T-cell (primary cell): ENCODE measurements at regions not wholly inside any gene's neighbourhood (a gene's known extent, or its start where the extent isn't known, plus 50 kb on each side); places are given as distances from the start of the nearest gene placed in this dataset.
"Not testable (repeated sequence)": the region's sequence is repeated elsewhere in the genome, so short reads cannot be mapped to it uniquely, and the experiment has no call there.

ENCODE experiments used
- ATAC-seq, 4 experiments: fragments of 200-7000 bp in 3 of 4; fragments of 150-1000 bp in 1 of 4; cut with Tn5 transposase; replicated peaks in 1 of 4; 1 replicate in 3 of 4; 2 replicates in 1 of 4; pipeline ENCODE4 v1.10.0; 2021; ENCODE audit warnings: moderate library complexity in 3 of 4, mild to moderate bottlenecking in 2 of 4, moderate number of reproducible peaks in 1 of 4
- CTCF ChIA-PET, 2 donors: fragments of 300-600 bp; sonication (Branson Sonifier 250); formaldehyde crosslinking; loops; one replicate each; lab custom pipeline; 2022; ENCODE audit warnings: antibody characterized with exemption in 2 of 2; lab: Charles Lee
- POLR2A ChIA-PET, 2 donors: fragments of 300-600 bp; sonication (Branson Sonifier 250); formaldehyde crosslinking; loops; one replicate each; lab custom pipeline; 2022; ENCODE audit warnings: antibody characterized with exemption in 2 of 2; lab: Charles Lee
- DNase-seq, 35 experiments: peaks; one replicate each; pipeline versions ENCODE4 v3.0.0 to v3.0.0-alpha.2; 2013 to 2023
- H3K27ac ChIP-seq: one replicate; pipeline ENCODE4 v1.5.1; 2013; ENCODE audit warnings: low read length
- H3K27me3 ChIP-seq, 2 experiments: replicated peaks in 1 of 2; 1 replicate in 1 of 2; 2 replicates in 1 of 2; pipeline versions ENCODE4 v1.6.1 to v1.7.0; 2013; ENCODE audit warnings: low read length in 1 of 2, mixed read lengths in 1 of 2; ENCODE audit not compliant: control insufficient read depth in 2 of 2, insufficient read depth in 2 of 2; ENCODE audit errors: extremely low read depth in 1 of 2
- H3K36me3 ChIP-seq, 2 donors: 1 replicate in 1 of 2; 2 replicates in 1 of 2; pipeline versions ENCODE4 v1.6.1 to v1.7.0; 2013; ENCODE audit warnings: low read length in 1 of 2; ENCODE audit not compliant: control insufficient read depth in 2 of 2, insufficient read depth in 1 of 2; ENCODE audit errors: extremely low read depth in 1 of 2
- H3K4me1 ChIP-seq, 2 experiments: 1 replicate in 1 of 2; 2 replicates in 1 of 2; pipeline versions ENCODE4 v1.6.1 to v1.7.0; 2013; ENCODE audit warnings: low read length in 2 of 2, mixed read lengths in 1 of 2; ENCODE audit not compliant: insufficient read depth in 2 of 2, control insufficient read depth in 1 of 2; ENCODE audit errors: extremely low read depth in 1 of 2
- H3K4me3 ChIP-seq, 2 donors: 1 replicate in 1 of 2; 2 replicates in 1 of 2; pipeline versions ENCODE4 v1.5.1 to v1.7.0; 2013; ENCODE audit warnings: mild to moderate bottlenecking in 2 of 2, low read length in 1 of 2, moderate library complexity in 1 of 2; ENCODE audit not compliant: control insufficient read depth in 1 of 2; ENCODE audit errors: extremely low read depth in 1 of 2
- H3K9me3 ChIP-seq: 2 replicates; pipeline ENCODE4 v1.7.0; 2013
- H3K27ac Mint-ChIP-seq, 2 donors: one replicate each; pipeline ENCODE4 v1.8.0; 2020 to 2021; ENCODE audit warnings: mild to moderate bottlenecking in 2 of 2, mixed read lengths in 2 of 2
- H3K27me3 Mint-ChIP-seq, 2 donors: one replicate each; pipeline ENCODE4 v1.8.0; 2021 to 2022; ENCODE audit warnings: mixed read lengths in 2 of 2
- H3K36me3 Mint-ChIP-seq: one replicate; pipeline ENCODE4 v1.8.0; 2021; ENCODE audit warnings: mixed read lengths
- H3K4me1 Mint-ChIP-seq, 3 donors: one replicate each; pipeline ENCODE4 v1.8.0; 2020 to 2022; ENCODE audit warnings: mixed read lengths in 3 of 3, mild to moderate bottlenecking in 1 of 3
- H3K4me3 Mint-ChIP-seq, 3 donors: one replicate each; pipeline ENCODE4 v1.8.0; 2020 to 2022; ENCODE audit warnings: mild to moderate bottlenecking in 3 of 3, mixed read lengths in 3 of 3, moderate library complexity in 3 of 3
- H3K9me3 Mint-ChIP-seq, 3 donors: one replicate each; pipeline ENCODE4 v1.8.0; 2020 to 2022; ENCODE audit warnings: mixed read lengths in 3 of 3
- WGBS: methylation state at CpG from one replicate; pipeline ENCODE4 v1.1.5; 2013; ENCODE audit warnings: missing lambda C conversion rate; ENCODE audit not compliant: insufficient coverage; 5-methylcytosine and 5-hydroxymethylcytosine counted together

DNA sequence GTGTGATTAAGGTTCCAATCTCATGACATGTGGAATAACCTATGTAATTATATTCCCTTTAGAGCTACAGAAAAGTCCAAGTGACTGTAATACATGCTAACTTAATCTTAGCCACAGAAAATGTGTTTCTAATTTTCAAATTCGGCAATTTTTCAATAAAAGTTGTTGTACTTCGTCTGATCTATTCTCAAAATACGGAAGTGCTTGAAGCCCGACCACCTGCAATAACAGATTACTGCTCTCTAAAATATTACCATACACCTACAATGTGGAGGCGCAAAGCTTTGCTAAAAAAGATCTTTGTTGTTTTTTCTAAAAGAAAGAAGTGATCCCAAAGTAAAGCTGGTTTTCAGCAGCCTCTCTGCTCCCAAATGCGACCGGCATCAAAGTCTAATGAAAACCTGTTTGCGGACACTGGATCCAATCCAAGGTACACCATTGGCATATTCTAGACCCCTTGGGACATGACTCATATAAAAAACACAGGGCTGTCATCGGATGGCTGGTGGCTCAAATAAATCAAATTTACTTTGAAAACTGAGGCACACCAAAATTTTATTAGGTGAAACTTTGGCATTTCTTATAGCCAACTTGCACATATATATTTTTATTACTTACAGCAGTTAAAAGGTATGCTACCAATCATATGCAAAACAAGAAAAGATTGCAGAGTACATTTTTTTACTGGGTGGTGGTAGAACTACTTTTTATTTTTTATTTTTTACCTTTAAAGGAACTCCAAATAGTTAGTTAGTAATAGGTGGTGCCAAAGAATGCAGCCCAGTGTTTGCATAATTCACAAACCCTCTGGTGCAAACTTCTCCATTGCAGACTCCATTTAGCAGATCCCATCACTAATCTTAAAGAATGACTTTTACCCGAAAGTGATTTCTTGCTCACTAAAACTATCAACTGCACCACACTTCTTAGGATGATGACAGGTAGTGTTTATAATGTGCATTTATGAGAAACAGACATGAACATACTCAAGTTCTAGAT lies 118.7 kb upstream of the TBX18 start:
- H3K9me3 Mint-ChIP-seq, result peaks cover 0 to 6% (median 0%) of the 10 kb centered on the region in 3 donors
- no peaks in the 10 kb centered on the region for H3K9me3 ChIP-seq
- H3K27ac Mint-ChIP-seq, result no peak overlapping the region
- H3K27me3 Mint-ChIP-seq, result no peaks in the 10 kb centered on the region
- WGBS, result 100% methylated on average over 3 of the region's 10 CpGs
- no peaks in the 10 kb centered on the region for H3K4me1 ChIP-seq
- H3K27ac ChIP-seq, result no peak overlapping the region
- H3K4me3 Mint-ChIP-seq, result no peak overlapping the region
- no peak overlapping the region for H3K4me3 ChIP-seq
- POLR2A ChIA-PET, result no interaction called here
- H3K36me3 ChIP-seq, result no peaks in the 10 kb centered on the region
- DNase-seq (no peak), ATAC-seq (no peak)
- H3K4me1 Mint-ChIP-seq, result no peaks in the 10 kb centered on the region
- CTCF ChIA-PET, result no interaction called here
- no peaks in the 10 kb centered on the region for H3K36me3 Mint-ChIP-seq
- H3K27me3 ChIP-seq, result no peaks in the 10 kb centered on the region

DNA sequence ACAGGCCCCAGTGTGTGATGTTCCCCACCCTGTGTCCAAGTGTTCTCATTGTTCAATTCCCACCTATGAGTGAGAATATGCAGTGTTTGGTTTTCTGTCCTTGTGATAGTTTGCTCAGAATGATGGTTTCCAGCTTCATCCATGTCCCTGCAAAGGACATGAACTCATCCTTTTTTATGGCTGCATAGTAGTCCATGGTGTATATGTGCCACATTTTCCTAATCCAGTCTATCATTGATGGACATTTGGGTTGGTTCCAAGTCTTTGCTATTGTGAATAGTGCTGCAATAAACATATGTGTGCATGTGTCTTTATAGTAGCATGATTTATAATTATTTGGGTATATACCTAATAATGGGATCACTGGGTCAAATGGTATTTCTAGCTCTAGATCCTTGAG lies 115.0 kb upstream of the TBX18 start:
- H3K27ac ChIP-seq, H3K4me3 ChIP-seq, POLR2A ChIA-PET, H3K4me1 Mint-ChIP-seq, H3K27me3 ChIP-seq, DNase-seq, ATAC-seq, H3K27ac Mint-ChIP-seq, H3K36me3 ChIP-seq, H3K9me3 ChIP-seq, H3K36me3 Mint-ChIP-seq, CTCF ChIA-PET, H3K4me3 Mint-ChIP-seq, H3K27me3 Mint-ChIP-seq, H3K4me1 ChIP-seq: not testable (repeated sequence)
- peaks cover 0 to 11% (median 6%) of the 10 kb centered on the region in 3 donors for H3K9me3 Mint-ChIP-seq

DNA sequence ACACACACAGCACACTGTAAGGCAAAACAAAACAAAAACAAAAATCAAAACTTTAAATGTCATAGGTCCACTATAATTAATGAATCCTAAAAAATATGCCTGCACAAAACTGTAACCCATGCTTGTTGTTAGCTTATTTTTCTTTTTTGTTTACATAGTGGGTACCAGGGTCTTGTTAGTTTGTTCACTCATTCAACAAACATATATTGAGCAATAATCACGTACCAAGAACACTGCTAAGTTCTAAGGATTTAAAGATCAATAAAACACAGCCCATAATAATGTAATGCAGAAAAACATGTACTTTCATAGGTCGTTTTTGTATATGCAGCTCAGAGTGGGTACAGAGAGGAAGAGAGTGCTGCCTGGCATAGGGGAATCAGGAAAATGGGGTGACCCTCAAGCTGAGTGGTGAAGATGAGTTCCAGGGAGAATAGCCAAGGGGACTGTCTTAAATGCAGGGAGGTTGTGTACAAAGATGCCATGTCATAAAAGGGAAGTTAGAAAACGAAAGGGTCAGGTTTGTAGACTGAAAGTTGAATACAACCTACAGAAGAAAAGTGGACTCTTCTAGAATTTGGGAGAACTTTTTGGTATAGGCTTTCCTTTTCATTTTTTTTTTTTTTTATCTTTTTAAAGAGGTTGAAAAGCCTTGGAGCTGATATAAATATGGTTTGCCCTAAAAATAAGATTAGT lies 113.3 kb upstream of the TBX18 start:
- no peaks in the 10 kb centered on the region for H3K36me3 Mint-ChIP-seq
- no peaks in the 10 kb centered on the region for H3K4me1 Mint-ChIP-seq
- Histone ChIP-seq H3K27ac (no peak overlapping the region), H3K4me1 (no peaks in the 10 kb centered on the region), H3K9me3 (no peaks in the 10 kb centered on the region), H3K27me3 (no peaks in the 10 kb centered on the region), H3K4me3 (no peak overlapping the region), H3K36me3 (no peaks in the 10 kb centered on the region)
- ChIA-PET POLR2A (no interaction called here), CTCF (interaction anchor here in 1 of 2 donors (0.6 kb wide), 1 partner anchor 15 kb away, joined by 3 read pairs; no protein-coding TSS in a partner anchor)
- ATAC-seq (no peak), DNase-seq (no peak)
- peaks cover 0 to 11% (median 10%) of the 10 kb centered on the region in 3 donors for H3K9me3 Mint-ChIP-seq
- 50% methylated on average over 1 of the region's 3 CpGs for WGBS
- H3K4me3 Mint-ChIP-seq, result no peak overlapping the region
- no peaks in the 10 kb centered on the region for H3K27me3 Mint-ChIP-seq
- H3K27ac Mint-ChIP-seq, result no peak overlapping the region

DNA sequence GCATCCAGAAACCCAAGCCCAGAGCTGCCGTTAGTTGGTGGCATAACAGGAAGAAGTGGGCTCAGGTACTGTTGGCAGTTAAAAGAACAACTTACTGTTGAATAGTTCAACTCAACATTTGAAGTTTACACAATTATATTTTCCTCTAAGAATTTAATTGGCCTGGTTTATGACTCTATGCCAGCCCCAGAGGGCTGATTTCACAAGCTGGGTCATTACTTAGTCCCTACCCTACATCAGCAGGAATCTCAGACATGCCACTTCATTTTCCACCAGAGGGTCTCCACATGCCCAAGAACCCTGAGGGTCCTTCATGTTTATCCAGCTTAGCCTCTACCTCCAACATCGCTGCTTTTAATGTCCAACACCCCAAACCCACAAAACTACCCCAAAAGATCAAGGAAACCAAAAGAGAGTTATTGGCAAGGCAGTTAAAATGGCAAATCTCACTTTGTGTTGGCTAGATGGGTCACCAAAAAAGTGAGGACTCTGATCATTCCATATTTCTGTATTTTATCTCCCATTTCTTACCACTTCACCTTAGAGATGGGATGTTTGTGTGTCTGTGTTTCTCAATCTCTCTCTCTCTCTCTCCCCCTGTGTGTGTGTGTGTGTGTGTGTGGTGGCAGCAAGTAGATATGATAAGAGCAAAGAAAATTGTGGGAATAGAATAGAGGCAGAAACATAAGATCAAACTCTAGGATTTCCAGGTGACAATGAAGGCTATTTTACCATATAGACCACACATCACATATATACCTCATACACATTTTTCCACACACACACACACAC lies 112.5 kb upstream of the TBX18 start:
- H3K4me3 ChIP-seq, result no peak overlapping the region
- no peak overlapping the region for H3K4me3 Mint-ChIP-seq
- no peaks in the 10 kb centered on the region for H3K36me3 Mint-ChIP-seq

DNA sequence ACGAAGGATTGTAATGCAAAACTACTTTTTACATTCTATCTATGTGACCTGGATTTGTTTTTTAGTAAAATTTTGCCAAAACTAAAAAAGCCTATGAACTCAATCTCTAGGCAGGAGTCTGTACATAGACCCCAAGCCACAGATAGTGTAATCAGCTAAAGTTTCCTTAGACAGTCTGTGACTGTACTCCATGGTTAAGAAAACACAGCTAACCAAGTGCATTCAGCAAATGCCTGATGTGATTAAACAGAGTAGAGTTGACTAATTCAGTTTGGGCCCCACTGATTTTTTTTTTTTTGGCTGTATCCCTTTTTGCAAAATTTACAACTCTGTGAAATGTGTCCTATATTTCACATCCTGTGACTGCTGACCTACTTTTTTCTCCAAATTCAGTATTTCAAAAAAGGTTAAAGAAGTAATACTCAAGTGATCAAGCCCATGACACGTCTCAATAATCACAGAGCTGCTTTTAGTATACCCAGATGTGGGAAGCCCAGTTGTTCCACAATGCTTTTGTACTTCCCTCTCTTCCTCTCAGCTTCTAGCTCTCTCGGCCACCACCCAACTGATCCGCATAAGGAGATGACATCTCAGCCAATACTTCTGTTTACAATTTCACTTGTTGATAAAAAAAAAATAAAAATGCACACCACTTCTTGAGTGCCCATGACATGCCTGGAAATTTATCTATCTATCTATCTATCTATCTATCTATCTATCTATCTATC lies 108.8 kb upstream of the TBX18 start:
- Histone ChIP-seq H3K36me3 (no peaks in the 10 kb centered on the region), H3K4me3 (no peak overlapping the region), H3K27ac (no peak overlapping the region), H3K9me3 (no peaks in the 10 kb centered on the region), H3K4me1 (no peaks in the 10 kb centered on the region), H3K27me3 (no peaks in the 10 kb centered on the region)
- no peaks in the 10 kb centered on the region for H3K4me1 Mint-ChIP-seq
- CTCF ChIA-PET, result no interaction called here
- H3K27me3 Mint-ChIP-seq, result no peaks in the 10 kb centered on the region
- DNase-seq (no peak), ATAC-seq (no peak)
- no peaks in the 10 kb centered on the region for H3K36me3 Mint-ChIP-seq
- peaks cover 0 to 18% (median 3%) of the 10 kb centered on the region in 3 donors for H3K9me3 Mint-ChIP-seq
- H3K27ac Mint-ChIP-seq, result no peak overlapping the region
- POLR2A ChIA-PET, result no interaction called here
- no peak overlapping the region for H3K4me3 Mint-ChIP-seq
- 60% methylated on average over 3 of the region's 4 CpGs for WGBS

More for the DNA sequence above, 112.5 kb upstream of the TBX18 start:
- Mint-ChIP-seq H3K4me1 (no peaks in the 10 kb centered on the region), H3K9me3 (peaks cover 0 to 15% (median 10%) of the 10 kb centered on the region in 3 donors), H3K27me3 (no peaks in the 10 kb centered on the region), H3K27ac (no peak overlapping the region)
- CTCF ChIA-PET, result no interaction called here
- DNase-seq, result no peak
- Histone ChIP-seq H3K27me3 (no peaks in the 10 kb centered on the region), H3K4me1 (no peaks in the 10 kb centered on the region), H3K36me3 (no peaks in the 10 kb centered on the region), H3K27ac (no peak overlapping the region), H3K9me3 (no peaks in the 10 kb centered on the region)
- POLR2A ChIA-PET, result no interaction called here
- WGBS, result no CpG with 5 or more reads among the region's 2 CpGs
- ATAC-seq, result no peak

DNA sequence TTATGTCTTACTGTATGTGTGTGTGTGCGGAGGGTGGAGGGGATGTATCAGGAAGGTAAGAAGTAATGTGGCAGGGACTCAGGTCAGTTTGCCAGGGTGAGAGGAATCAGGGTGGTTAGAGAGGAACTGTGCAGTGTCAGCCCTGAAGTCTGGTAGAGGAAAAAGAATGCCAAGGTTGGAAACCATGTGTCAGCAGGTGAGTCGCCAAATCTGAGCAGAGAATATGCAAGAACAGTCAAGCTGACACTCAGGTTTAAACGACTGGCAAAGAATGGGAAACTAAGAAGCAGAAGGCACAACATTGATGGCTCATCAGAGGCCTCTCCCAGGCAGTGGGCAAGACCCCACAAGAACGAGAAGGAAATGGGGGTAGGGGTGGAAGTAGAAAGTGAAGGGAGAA lies 107.5 kb upstream of the TBX18 start:
- H3K4me3 ChIP-seq, result no peak overlapping the region
- H3K4me1 ChIP-seq, result no peaks in the 10 kb centered on the region
- POLR2A ChIA-PET, result no interaction called here
- 77% methylated on average over 4 of the region's 4 CpGs for WGBS
- no peaks in the 10 kb centered on the region for H3K9me3 ChIP-seq
- peaks cover 0 to 16% (median 3%) of the 10 kb centered on the region in 3 donors for H3K9me3 Mint-ChIP-seq
- no peaks in the 10 kb centered on the region for H3K36me3 Mint-ChIP-seq
- H3K36me3 ChIP-seq, result no peaks in the 10 kb centered on the region
- H3K27me3 ChIP-seq, result no peaks in the 10 kb centered on the region
- CTCF ChIA-PET, result no interaction called here
- H3K27ac ChIP-seq, result no peak overlapping the region
- H3K4me1 Mint-ChIP-seq, result no peaks in the 10 kb centered on the region
- ATAC-seq (no peak), DNase-seq (no peak)
- no peaks in the 10 kb centered on the region for H3K27me3 Mint-ChIP-seq
- H3K27ac Mint-ChIP-seq, result no peak overlapping the region
- H3K4me3 Mint-ChIP-seq, result no peak overlapping the region
